Neural progenitor cell (in vitro differentiated cells): ENCODE measurements at regions not wholly inside any gene's neighbourhood (a gene's known extent, or its start where the extent isn't known, plus 50 kb on each side); places are given as distances from the start of the nearest gene placed in this dataset.

Experiments used
- EZH2 ChIP-seq: fragments of 200-600 bp; sonication (generic); IDR thresholded peaks from 2 replicates; pipeline ENCODE4 v1.6.1; 2017; ENCODE audit warnings: antibody characterized with exemption, mild to moderate bottlenecking, moderate library complexity
- TF ChIP-seq, protein P1 (sequence below): fragments of 200-600 bp; sonication (generic); IDR thresholded peaks from 2 replicates; pipeline ENCODE4 v1.5.1; 2017; ENCODE audit warnings: antibody characterized with exemption, mild to moderate bottlenecking

GRCh38 chr6:48860175-48860574, 602.9 kb downstream of the MMUT start:
- TF ChIP-seq, protein P1, sequence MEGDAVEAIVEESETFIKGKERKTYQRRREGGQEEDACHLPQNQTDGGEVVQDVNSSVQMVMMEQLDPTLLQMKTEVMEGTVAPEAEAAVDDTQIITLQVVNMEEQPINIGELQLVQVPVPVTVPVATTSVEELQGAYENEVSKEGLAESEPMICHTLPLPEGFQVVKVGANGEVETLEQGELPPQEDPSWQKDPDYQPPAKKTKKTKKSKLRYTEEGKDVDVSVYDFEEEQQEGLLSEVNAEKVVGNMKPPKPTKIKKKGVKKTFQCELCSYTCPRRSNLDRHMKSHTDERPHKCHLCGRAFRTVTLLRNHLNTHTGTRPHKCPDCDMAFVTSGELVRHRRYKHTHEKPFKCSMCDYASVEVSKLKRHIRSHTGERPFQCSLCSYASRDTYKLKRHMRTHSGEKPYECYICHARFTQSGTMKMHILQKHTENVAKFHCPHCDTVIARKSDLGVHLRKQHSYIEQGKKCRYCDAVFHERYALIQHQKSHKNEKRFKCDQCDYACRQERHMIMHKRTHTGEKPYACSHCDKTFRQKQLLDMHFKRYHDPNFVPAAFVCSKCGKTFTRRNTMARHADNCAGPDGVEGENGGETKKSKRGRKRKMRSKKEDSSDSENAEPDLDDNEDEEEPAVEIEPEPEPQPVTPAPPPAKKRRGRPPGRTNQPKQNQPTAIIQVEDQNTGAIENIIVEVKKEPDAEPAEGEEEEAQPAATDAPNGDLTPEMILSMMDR, result no peak
- no peak for TF ChIP-seq EZH2
